Type B pancreatic cell (in vitro differentiated cells): ENCODE measurements at regions not wholly inside any gene's neighbourhood (a gene's known extent, or its start where the extent isn't known, plus 50 kb on each side); places are given as distances from the start of the nearest gene placed in this dataset.

Source experiments
- DNase-seq: peaks from one replicate; pipeline ENCODE4 v3.0.0; 2021; ENCODE audit warnings: mixed read lengths; ENCODE audit not compliant: unreplicated experiment; ENCODE audit errors: extremely low spot score
- H3K27ac Mint-ChIP-seq: 2 replicates; pipeline ENCODE4 v1.8.0; 2021; ENCODE audit warnings: mild to moderate bottlenecking, mixed read lengths
- H3K27me3 Mint-ChIP-seq: 2 replicates; pipeline ENCODE4 v1.8.0; 2021; ENCODE audit warnings: mixed read lengths
- H3K36me3 Mint-ChIP-seq: 2 replicates; pipeline ENCODE4 v1.8.0; 2021; ENCODE audit warnings: mixed read lengths
- H3K4me1 Mint-ChIP-seq: one replicate; pipeline ENCODE4 v1.8.0; 2021; ENCODE audit warnings: mixed read lengths; ENCODE audit not compliant: unreplicated experiment
- H3K4me3 Mint-ChIP-seq: 2 replicates; pipeline ENCODE4 v1.8.0; 2021; ENCODE audit warnings: mild to moderate bottlenecking, mixed read lengths
- H3K9me3 Mint-ChIP-seq: 2 replicates; pipeline ENCODE4 v1.8.0; 2021; ENCODE audit warnings: mixed read lengths
- CTCF ChIP-seq: fragments of 200-600 bp; sonication (generic); conservative IDR thresholded peaks from 2 replicates; pipeline ENCODE4 v1.5.0; 2021; ENCODE audit warnings: antibody characterized with exemption, mild to moderate bottlenecking

- Mint-ChIP-seq H3K27me3 (no peaks in the 10 kb centered on the region), H3K4me3 (no peak overlapping the region), H3K36me3 (peaks cover 29% of the 10 kb centered on the region), H3K9me3 (peaks cover 5% of the 10 kb centered on the region), H3K27ac (peak overlapping the region; percentile 35), H3K4me1 (peaks cover 47% of the 10 kb centered on the region)
- TF ChIP-seq CTCF: no peak
- DNase-seq: no peak
Observed at GRCh38 chr19:46955813-46956371, 63.7 kb upstream of the NPAS1 start.

GRCh38 chr19:46958532-46958931 lies 61.1 kb upstream of the NPAS1 start:
- Mint-ChIP-seq H3K4me1 (peaks cover 51% of the 10 kb centered on the region), H3K4me3 (peak overlapping the region; percentile 56), H3K27ac (peak overlapping the region; percentile 84)

GRCh38 chr19:46959894-46960556 lies 59.6 kb upstream of the NPAS1 start:
- peak overlapping the region; percentile 25 for H3K27ac Mint-ChIP-seq
- DNase-seq: no peak
- TF ChIP-seq CTCF: no peak

More at GRCh38 chr19:46958532-46958931, 61.1 kb upstream of the NPAS1 start:
- Mint-ChIP-seq H3K9me3 (peaks cover 5% of the 10 kb centered on the region), H3K36me3 (peaks cover 23% of the 10 kb centered on the region), H3K27me3 (no peaks in the 10 kb centered on the region)
- no peak for DNase-seq
- TF ChIP-seq CTCF: no peak

GRCh38 chr19:46962030-46962570 lies 57.5 kb upstream of the NPAS1 start:
- Mint-ChIP-seq H3K27ac (no peak overlapping the region), H3K9me3 (no peaks in the 10 kb centered on the region), H3K4me1 (peaks cover 34% of the 10 kb centered on the region), H3K4me3 (no peak overlapping the region), H3K27me3 (no peaks in the 10 kb centered on the region), H3K36me3 (peaks cover 24% of the 10 kb centered on the region)
- TF ChIP-seq CTCF: no peak
- no peak for DNase-seq

More at GRCh38 chr19:46959894-46960556, 59.6 kb upstream of the NPAS1 start:
- no peaks in the 10 kb centered on the region for H3K9me3 Mint-ChIP-seq
- H3K4me3 Mint-ChIP-seq: no peak overlapping the region
- no peaks in the 10 kb centered on the region for H3K27me3 Mint-ChIP-seq
- peaks cover 37% of the 10 kb centered on the region for H3K4me1 Mint-ChIP-seq
- H3K36me3 Mint-ChIP-seq: peaks cover 19% of the 10 kb centered on the region

- H3K9me3 Mint-ChIP-seq: no peaks in the 10 kb centered on the region
- no peak for DNase-seq
- peaks cover 30% of the 10 kb centered on the region for H3K36me3 Mint-ChIP-seq
- TF ChIP-seq CTCF: no peak
- H3K27me3 Mint-ChIP-seq: no peaks in the 10 kb centered on the region
- no peak overlapping the region for H3K4me3 Mint-ChIP-seq
- no peak overlapping the region for H3K27ac Mint-ChIP-seq
- peaks cover 40% of the 10 kb centered on the region for H3K4me1 Mint-ChIP-seq
Observed at GRCh38 chr19:46963093-46963734, 56.4 kb upstream of the NPAS1 start.
